Right forelimb (tissue), 1 donor: ENCODE measurements at regions not wholly inside any gene's neighbourhood (a gene's known extent, or its start where the extent isn't known, plus 50 kb on each side); places are given as distances from the start of the nearest gene placed in this dataset.
"Not testable (repeated sequence)": the region's sequence is repeated elsewhere in the genome, so short reads cannot be mapped to it uniquely, and the experiment has no call there.

Source experiments
- DNase-seq: peaks from one replicate; pipeline ENCODE4 v3.0.0-alpha.2; 2018

GRCh38 chr4:4664234-4664633, 122.4 kb upstream of the STX18 start:
- DNase-seq = no peak

GRCh38 chr4:4663028-4663427, 121.2 kb upstream of the STX18 start:
- no peak for DNase-seq

GRCh38 chr4:4662230-4662629, 120.4 kb upstream of the STX18 start:
- no peak for DNase-seq

- no peak for DNase-seq
Measured at GRCh38 chr4:4659871-4660651, 118.2 kb upstream of the STX18 start.

- DNase-seq = no peak
Measured at GRCh38 chr4:4658052-4658451, 116.2 kb upstream of the STX18 start.

GRCh38 chr4:4656977-4657376, 115.1 kb upstream of the STX18 start:
- no peak for DNase-seq

GRCh38 chr4:4655901-4656300, 114.1 kb upstream of the STX18 start:
- no peak for DNase-seq

- DNase-seq = no peak
Measured at GRCh38 chr4:4655011-4655410, 113.2 kb upstream of the STX18 start.

GRCh38 chr4:4651811-4652755, 110.2 kb upstream of the STX18 start:
- no peak for DNase-seq

GRCh38 chr4:4647041-4647440, 105.2 kb upstream of the STX18 start:
- DNase-seq = no peak

- DNase-seq = no peak
Measured at GRCh38 chr4:4645743-4646142, 103.9 kb upstream of the STX18 start.

- DNase-seq = not testable (repeated sequence)
Measured at GRCh38 chr4:4644277-4644676, 102.4 kb upstream of the STX18 start.

- DNase-seq = not testable (repeated sequence)
Measured at GRCh38 chr4:4643743-4644142, 101.9 kb upstream of the STX18 start.

- DNase-seq = no peak
Measured at GRCh38 chr4:4643306-4643705, 101.5 kb upstream of the STX18 start.

- DNase-seq = no peak
Measured at GRCh38 chr4:4642496-4643000, 100.7 kb upstream of the STX18 start.

GRCh38 chr4:4641661-4642495, 100.0 kb upstream of the STX18 start:
- no peak for DNase-seq

GRCh38 chr4:4641254-4641653, 99.4 kb upstream of the STX18 start:
- no peak for DNase-seq

GRCh38 chr4:4640692-4641091, 98.8 kb upstream of the STX18 start:
- DNase-seq = no peak

GRCh38 chr4:4639370-4639769, 97.5 kb upstream of the STX18 start:
- DNase-seq = no peak

- DNase-seq = no peak
Measured at GRCh38 chr4:4637710-4638109, 95.9 kb upstream of the STX18 start.

GRCh38 chr4:4633431-4633830, 91.6 kb upstream of the STX18 start:
- DNase-seq = no peak

GRCh38 chr4:4631150-4631549, 89.3 kb upstream of the STX18 start:
- no peak for DNase-seq

- no peak for DNase-seq
Measured at GRCh38 chr4:4627906-4628305, 86.1 kb upstream of the STX18 start.
